ENCODE measurements at regions not wholly inside any gene's neighbourhood (a gene's known extent, or its start where the extent isn't known, plus 50 kb on each side); places are given as distances from the start of the nearest gene placed in this dataset.
A peak's percentile ranks its signal among the peaks of the same experiment; 100 is the strongest.

- H3K27me3 ChIP-seq (ENCODE audit: control insufficient read depth in 2 of 2, insufficient read depth in 2 of 2, low read length in 2 of 2), result no peaks in the 10 kb centered on the region
- in situ Hi-C loops (cut with MboI) (no loop called here), intact Hi-C loops (cut with micrococcal nuclease) (no loop called here)
- H3K9ac ChIP-seq (ENCODE audit: insufficient read depth in 1 of 2, low read depth in 2 of 2, low read length in 2 of 2), result no peak overlapping the region
- CTCF ChIA-PET (ENCODE audit: low intra/inter-chr PET ratio), result no interaction called here
- H4K20me1 ChIP-seq (replicated peaks; ENCODE audit: control insufficient read depth, insufficient read depth, low read length), result no peaks in the 10 kb centered on the region
- H3K4me2 ChIP-seq (ENCODE audit: insufficient read depth, low read length), result no peak overlapping the region
- FAIRE-seq (no peak), DNase-seq (ENCODE audit: extremely low read depth in 1 of 4, low spot score in 3 of 4) (peak in 2 of 4 experiments; percentile 0 to 1), ATAC-seq (no peak)
- H2AFZ ChIP-seq (ENCODE audit: low read depth, low read length), result no peak overlapping the region
- POLR2A ChIA-PET, result no interaction called here
- H3K27ac ChIP-seq (ENCODE audit: extremely low read depth, low read depth, low read length), result no peak overlapping the region
- no peaks in the 10 kb centered on the region for H3K9me1 ChIP-seq (ENCODE audit: control insufficient read depth, insufficient read depth, low read length)
- TF ChIP-seq JUND (IDR thresholded peaks at IDR 0.05; ENCODE audit: borderline replicate concordance, low read depth, low read length) (no peak), JUND (tag; IDR thresholded peaks at IDR 0.05; ENCODE audit: borderline replicate concordance, low read depth, low read length) (no peak), CBX3 (IDR thresholded peaks at IDR 0.05; ENCODE audit: borderline replicate concordance in 1 of 2, low read length in 2 of 2) (no peak), HMGXB4 (CRISPR knock-in tag; IDR thresholded peaks at IDR 0.05) (no peak), ZNF445 (CRISPR knock-in tag; IDR thresholded peaks at IDR 0.05; ENCODE audit: low read depth) (no peak), ZNF224 (CRISPR knock-in tag; IDR thresholded peaks at IDR 0.05) (no peak), CHD1 (IDR thresholded peaks at IDR 0.05; ENCODE audit: low read length) (no peak), SP2 (IDR thresholded peaks at IDR 0.05; ENCODE audit: extremely low read depth, low read depth, low read length, poor library complexity, severe bottlenecking) (no peak), ZEB2 (IDR thresholded peaks at IDR 0.05) (no peak), EGR1 (conservative IDR thresholded peaks at IDR 0.05) (no peak)
- H3K36me3 ChIP-seq (ENCODE audit: control insufficient read depth, insufficient read depth, low read length), result no peaks in the 10 kb centered on the region
- H3K9me3 ChIP-seq (replicated peaks; ENCODE audit: control insufficient read depth, insufficient read depth, low read depth, low read length), result no peaks in the 10 kb centered on the region
- no peaks in the 10 kb centered on the region for H3K4me1 ChIP-seq (replicated peaks in 1 of 2; ENCODE audit: control insufficient read depth in 2 of 2, insufficient read depth in 2 of 2, low read length in 2 of 2)
- H3K79me2 ChIP-seq (ENCODE audit: control insufficient read depth, insufficient read depth, low read length), result no peaks in the 10 kb centered on the region
- WGBS (ENCODE audit: insufficient coverage, low coverage, missing lambda C conversion rate), result 0% methylated on average over 3 of the region's 3 CpGs
- no peak overlapping the region for H3K4me3 ChIP-seq
- no TSS peak for BruUV-seq (replicated peaks)
Measured at GRCh38 chrX:5681159-5681558, 547.5 kb downstream of the NLGN4X start.
